SK-N-MC (cell line): ENCODE measurements at regions not wholly inside any gene's neighbourhood (a gene's known extent, or its start where the extent isn't known, plus 50 kb on each side); places are given as distances from the start of the nearest gene placed in this dataset.

Experiments used
- EZH2 ChIP-seq: fragments of 200-600 bp; sonication (generic); IDR thresholded peaks from one replicate; pipeline ENCODE4 v1.6.1; 2017; ENCODE audit warnings: antibody characterized with exemption
- FOXP2 ChIP-seq: optimal IDR thresholded peaks from 2 replicates; pipeline ENCODE3; 2011; ENCODE audit warnings: mild to moderate bottlenecking, moderate library complexity; ENCODE audit not compliant: insufficient read depth; ENCODE audit errors: extremely low read length, control extremely low read depth

DNA sequence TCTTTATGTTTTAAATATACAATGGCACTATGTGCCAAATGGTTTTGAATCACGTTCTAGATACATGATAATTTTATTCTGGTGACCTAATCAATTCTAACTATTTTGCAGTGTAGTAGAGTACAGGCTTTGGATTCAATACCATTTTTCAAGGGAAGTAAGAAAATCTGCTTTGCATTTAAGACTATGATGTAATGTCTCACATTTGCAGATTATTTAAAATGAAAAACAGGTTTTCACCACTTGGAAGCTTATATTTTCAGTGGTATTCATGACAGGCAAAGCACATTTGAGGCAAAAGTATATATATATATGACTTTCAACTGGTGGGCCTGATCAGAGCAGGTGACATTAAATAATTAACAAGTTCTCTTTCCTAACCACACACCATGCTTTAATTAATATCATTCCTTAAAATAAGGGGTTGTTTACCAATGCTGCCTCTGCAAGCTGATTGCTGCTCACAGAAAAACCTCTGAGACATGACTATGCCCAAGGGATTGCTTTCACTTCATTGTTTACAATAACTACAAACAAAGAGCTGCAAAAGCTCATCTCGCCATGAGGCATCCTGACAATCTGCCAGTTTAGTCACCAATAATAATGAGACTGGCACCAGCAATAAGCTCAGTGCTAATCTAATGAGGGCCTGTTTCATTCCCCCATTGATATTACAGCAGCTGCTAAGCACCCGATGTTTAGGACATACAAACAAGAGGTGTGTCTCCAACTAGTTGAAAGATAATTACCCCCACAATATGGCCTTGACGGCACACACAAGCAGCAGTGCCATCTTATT lies 1176.0 kb upstream of the GJE1 start:
- TF ChIP-seq FOXP2 = no peak
- TF ChIP-seq EZH2 = no peak
